ENCODE measurements at regions not wholly inside any gene's neighbourhood (a gene's known extent, or its start where the extent isn't known, plus 50 kb on each side); places are given as distances from the start of the nearest gene placed in this dataset.

GRCh38 chr9:135397142-135397541 is 82.4 kb upstream of the PPP1R26 start:
- TF ChIP-seq SP1 (IDR thresholded peaks at IDR 0.05) (no peak), FOXM1 (IDR thresholded peaks at IDR 0.05; ENCODE audit: borderline replicate concordance) (no peak), L3MBTL2 (conservative IDR thresholded peaks at IDR 0.05) (no peak), NFRKB (IDR thresholded peaks at IDR 0.05) (no peak), LEF1 (IDR thresholded peaks at IDR 0.05; ENCODE audit: borderline replicate concordance) (no peak)

All from HEK293T (cell line).